ENCODE measurements at regions not wholly inside any gene's neighbourhood (a gene's known extent, or its start where the extent isn't known, plus 50 kb on each side); places are given as distances from the start of the nearest gene placed in this dataset.

- no peak overlapping the region for H3K4me2 ChIP-seq (ENCODE audit: low read depth, low read length, poor library complexity, severe bottlenecking)
Measured at GRCh38 chr2:16071865-16072637, 131.7 kb downstream of the MYCN start.

GRCh38 chr2:16071039-16071864 lies 130.9 kb downstream of the MYCN start:
- H4K20me1 ChIP-seq (ENCODE audit: insufficient read depth, low read length, poor library complexity, severe bottlenecking), result no peaks in the 10 kb centered on the region

More at GRCh38 chr2:16071865-16072637, 131.7 kb downstream of the MYCN start:
- Histone ChIP-seq H3K9me3 (ENCODE audit: insufficient read depth, low read depth, low read length) (no peaks in the 10 kb centered on the region), H3K9ac (ENCODE audit: low read depth, low read length, poor library complexity, severe bottlenecking) (no peak overlapping the region), H4K20me1 (ENCODE audit: insufficient read depth, low read length, poor library complexity, severe bottlenecking) (no peaks in the 10 kb centered on the region), H3K4me3 (ENCODE audit: low read length, poor library complexity, severe bottlenecking) (no peak overlapping the region), H3K36me3 (ENCODE audit: insufficient read depth, low read length) (no peaks in the 10 kb centered on the region), H3K27me3 (ENCODE audit: insufficient read depth, low read length, poor library complexity, severe bottlenecking) (no peaks in the 10 kb centered on the region), H3K9me2 (replicated peaks; ENCODE audit: low read depth, low read length) (no peaks in the 10 kb centered on the region), H3F3A (ENCODE audit: low read depth) (no peaks in the 10 kb centered on the region), H3K79me2 (ENCODE audit: insufficient read depth, low read length) (no peaks in the 10 kb centered on the region), H3K4me1 (ENCODE audit: insufficient read depth, low read length, poor library complexity, severe bottlenecking) (no peaks in the 10 kb centered on the region), H2AFZ (ENCODE audit: low read length) (no peak overlapping the region)
- TF ChIP-seq EZH2phosphoT487 (IDR thresholded peaks at IDR 0.05; ENCODE audit: borderline replicate concordance), result no peak
- TF ChIP-seq CTCF (conservative IDR thresholded peaks at IDR 0.05; ENCODE audit: low read length), result no peak

GRCh38 chr2:16070648-16070971 lies 130.3 kb downstream of the MYCN start:
- Histone ChIP-seq H3K27me3 (ENCODE audit: insufficient read depth, low read length, poor library complexity, severe bottlenecking) (no peaks in the 10 kb centered on the region), H3K79me2 (ENCODE audit: insufficient read depth, low read length) (no peaks in the 10 kb centered on the region), H2AFZ (ENCODE audit: low read length) (no peak overlapping the region), H3K9me2 (replicated peaks; ENCODE audit: low read depth, low read length) (no peaks in the 10 kb centered on the region), H3K9me3 (ENCODE audit: insufficient read depth, low read depth, low read length) (no peaks in the 10 kb centered on the region), H4K20me1 (ENCODE audit: insufficient read depth, low read length, poor library complexity, severe bottlenecking) (no peaks in the 10 kb centered on the region), H3K9ac (ENCODE audit: low read depth, low read length, poor library complexity, severe bottlenecking) (no peak overlapping the region), H3K36me3 (ENCODE audit: insufficient read depth, low read length) (no peaks in the 10 kb centered on the region), H3K4me1 (ENCODE audit: insufficient read depth, low read length, poor library complexity, severe bottlenecking) (no peaks in the 10 kb centered on the region), H3F3A (ENCODE audit: low read depth) (no peaks in the 10 kb centered on the region), H3K4me2 (ENCODE audit: low read depth, low read length, poor library complexity, severe bottlenecking) (no peak overlapping the region), H3K4me3 (ENCODE audit: low read length, poor library complexity, severe bottlenecking) (no peak overlapping the region)
- no peak for TF ChIP-seq CTCF (conservative IDR thresholded peaks at IDR 0.05; ENCODE audit: low read length)
- no peak for TF ChIP-seq EZH2phosphoT487 (IDR thresholded peaks at IDR 0.05; ENCODE audit: borderline replicate concordance)

More at GRCh38 chr2:16071039-16071864, 130.9 kb downstream of the MYCN start:
- Histone ChIP-seq H3K4me1 (ENCODE audit: insufficient read depth, low read length, poor library complexity, severe bottlenecking) (no peaks in the 10 kb centered on the region), H3K36me3 (ENCODE audit: insufficient read depth, low read length) (no peaks in the 10 kb centered on the region), H3F3A (ENCODE audit: low read depth) (no peaks in the 10 kb centered on the region), H3K9ac (ENCODE audit: low read depth, low read length, poor library complexity, severe bottlenecking) (no peak overlapping the region), H2AFZ (ENCODE audit: low read length) (no peak overlapping the region), H3K4me2 (ENCODE audit: low read depth, low read length, poor library complexity, severe bottlenecking) (no peak overlapping the region), H3K9me2 (replicated peaks; ENCODE audit: low read depth, low read length) (no peaks in the 10 kb centered on the region), H3K79me2 (ENCODE audit: insufficient read depth, low read length) (no peaks in the 10 kb centered on the region), H3K4me3 (ENCODE audit: low read length, poor library complexity, severe bottlenecking) (no peak overlapping the region), H3K9me3 (ENCODE audit: insufficient read depth, low read depth, low read length) (no peaks in the 10 kb centered on the region), H3K27me3 (ENCODE audit: insufficient read depth, low read length, poor library complexity, severe bottlenecking) (no peaks in the 10 kb centered on the region)
- TF ChIP-seq EZH2phosphoT487 (IDR thresholded peaks at IDR 0.05; ENCODE audit: borderline replicate concordance), result no peak
- no peak for TF ChIP-seq CTCF (conservative IDR thresholded peaks at IDR 0.05; ENCODE audit: low read length)
